ENCODE measurements at regions not wholly inside any gene's neighbourhood (a gene's known extent, or its start where the extent isn't known, plus 50 kb on each side); places are given as distances from the start of the nearest gene placed in this dataset.
"Not testable (repeated sequence)": the region's sequence is repeated elsewhere in the genome, so short reads cannot be mapped to it uniquely, and the experiment has no call there.

DNA sequence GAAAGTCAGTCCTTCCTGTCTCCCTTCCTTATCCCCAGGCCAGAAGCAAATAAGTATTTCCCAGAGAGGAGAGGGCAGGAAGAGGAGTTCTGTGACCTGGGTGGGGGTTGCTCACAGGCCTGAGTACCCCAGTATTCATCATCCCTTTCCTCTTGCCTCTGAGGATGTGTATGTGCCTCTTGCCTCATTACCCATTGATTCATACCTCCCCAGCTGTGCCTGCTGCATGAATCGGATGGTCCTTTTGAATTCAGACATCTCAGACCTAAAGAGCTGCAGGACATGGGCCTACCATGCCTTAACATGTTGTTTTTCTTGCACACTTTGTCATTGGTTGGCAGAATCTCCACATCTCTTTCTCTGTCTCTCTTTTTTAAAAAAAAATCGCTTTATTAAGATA, 112.8 kb upstream of the SHB start:
- DNase-seq = no peak

DNA sequence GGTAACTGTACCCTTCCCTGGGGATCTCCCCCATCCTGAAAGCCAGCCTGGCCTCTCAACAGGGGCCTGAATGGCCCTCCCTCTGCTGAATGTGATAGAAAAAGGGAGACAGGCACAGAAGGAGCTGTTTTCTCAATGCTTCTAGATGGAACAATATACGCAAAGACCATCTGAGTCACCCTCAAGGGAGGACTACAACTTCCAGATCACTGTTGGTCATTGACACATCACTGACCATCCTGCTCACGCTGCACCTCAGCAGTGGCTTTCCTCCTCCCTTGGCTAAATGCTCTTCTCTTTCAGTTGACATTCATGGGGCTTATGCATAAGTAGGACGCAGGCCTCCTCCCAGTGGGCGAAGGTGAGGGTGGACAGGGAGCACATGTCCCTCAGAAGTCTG, 112.2 kb upstream of the SHB start:
- no peak for DNase-seq

GRCh38 chr9:38180656-38181055, 111.6 kb upstream of the SHB start:
- DNase-seq = no peak

DNA sequence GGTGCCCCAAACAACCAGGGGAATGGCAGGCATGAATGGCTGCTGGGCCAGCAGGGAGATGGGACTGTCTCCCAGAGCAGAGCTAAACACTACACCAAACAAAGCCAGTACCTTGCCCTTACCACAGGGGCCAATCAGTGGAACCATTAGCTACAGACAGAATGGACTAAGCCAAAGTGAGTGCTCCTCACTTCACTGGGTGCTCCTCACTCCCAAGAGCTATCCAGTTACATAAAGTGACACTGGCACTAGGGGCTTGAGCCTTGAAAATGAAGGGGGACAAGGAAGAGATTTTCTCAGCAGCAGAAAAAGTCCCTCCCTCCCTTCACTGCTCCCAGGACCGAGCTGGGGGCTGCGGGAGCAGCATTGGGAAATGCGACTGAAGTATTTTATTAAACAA, 110.9 kb upstream of the SHB start:
- no peak for DNase-seq

- no peak for DNase-seq
Measured at GRCh38 chr9:38178237-38178636, 109.2 kb upstream of the SHB start.

- DNase-seq = no peak
Measured at GRCh38 chr9:38177680-38178079, 108.7 kb upstream of the SHB start.

DNA sequence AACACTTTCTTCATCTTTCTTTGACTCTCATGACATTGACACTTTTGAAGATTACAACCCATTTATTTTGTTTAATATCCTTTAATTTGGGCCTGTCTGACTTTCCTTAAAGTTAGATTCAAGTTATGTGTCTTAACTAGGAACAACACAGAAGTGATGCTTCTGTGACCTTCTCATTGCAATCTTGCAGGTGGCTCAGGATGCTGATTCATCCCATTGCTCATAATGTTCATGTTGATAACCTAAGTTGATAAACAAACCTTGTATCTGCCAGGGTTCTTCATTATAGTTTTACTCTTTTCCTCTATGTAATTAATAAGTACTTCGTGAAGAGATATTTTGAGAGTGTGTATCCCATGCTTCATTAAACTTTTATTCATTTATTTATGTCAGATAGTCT, 107.2 kb upstream of the SHB start:
- no peak for DNase-seq

- no peak for DNase-seq
Measured at GRCh38 chr9:38175423-38175822, 106.4 kb upstream of the SHB start.

GRCh38 chr9:38172586-38172985, 103.6 kb upstream of the SHB start:
- no peak for DNase-seq

DNA sequence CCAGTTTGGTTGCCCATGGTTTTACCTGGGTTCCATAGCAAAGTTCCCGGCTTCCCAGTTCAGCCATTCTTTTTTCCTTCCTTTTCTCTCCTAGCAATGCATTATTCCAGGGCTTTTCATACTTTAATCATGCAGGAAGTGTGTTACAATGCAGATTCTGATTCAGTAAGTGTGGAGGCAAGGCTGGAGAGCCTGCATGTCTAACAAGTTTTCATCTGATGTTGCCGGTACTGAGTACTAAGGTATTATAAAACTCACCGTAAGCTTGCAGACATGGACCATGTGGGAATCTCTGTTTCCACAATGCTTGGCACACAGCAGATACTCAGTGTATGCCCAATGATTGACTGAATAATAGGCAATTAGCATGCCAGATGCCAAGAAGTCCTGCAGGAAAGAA, 102.9 kb upstream of the SHB start:
- no peak for DNase-seq

- DNase-seq = no peak
Measured at GRCh38 chr9:38171538-38171884, 102.5 kb upstream of the SHB start.

DNA sequence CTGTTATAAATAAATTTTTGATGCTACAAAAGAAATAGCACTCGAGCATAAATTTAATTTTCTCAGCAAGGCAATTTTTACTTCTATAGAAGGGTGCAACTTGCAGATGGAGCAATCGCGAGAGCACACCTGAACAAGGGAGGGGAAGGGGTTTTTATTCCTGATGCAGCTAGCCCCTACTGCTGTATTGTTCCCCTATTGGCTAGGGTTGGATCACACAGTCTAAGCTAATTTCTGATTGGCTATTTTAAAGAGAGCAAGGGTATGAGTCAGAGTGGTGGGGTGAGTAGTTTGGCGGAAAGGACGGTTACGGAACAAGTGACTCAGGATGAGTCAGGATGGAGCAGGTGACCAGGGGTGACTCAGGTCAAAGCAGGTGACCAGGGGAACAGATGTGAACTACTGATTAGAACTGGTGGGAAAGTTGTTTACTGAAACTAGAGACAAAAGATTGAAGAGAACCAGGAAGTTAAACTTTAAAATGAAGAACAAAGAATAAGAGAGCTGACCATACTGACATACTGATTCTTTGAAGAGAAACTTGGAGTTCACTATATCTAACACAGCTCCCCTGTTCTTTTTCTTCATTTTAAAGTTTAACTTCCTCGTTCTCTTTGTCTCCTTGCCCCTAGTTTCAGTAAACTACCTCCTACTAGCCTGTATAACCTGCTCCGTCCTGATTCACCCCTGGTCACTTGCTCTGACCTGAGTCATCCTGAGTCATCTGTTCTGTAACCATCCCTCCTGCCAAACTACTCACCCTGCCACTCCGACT, 101.9 kb upstream of the SHB start:
- not testable (repeated sequence) for DNase-seq

DNA sequence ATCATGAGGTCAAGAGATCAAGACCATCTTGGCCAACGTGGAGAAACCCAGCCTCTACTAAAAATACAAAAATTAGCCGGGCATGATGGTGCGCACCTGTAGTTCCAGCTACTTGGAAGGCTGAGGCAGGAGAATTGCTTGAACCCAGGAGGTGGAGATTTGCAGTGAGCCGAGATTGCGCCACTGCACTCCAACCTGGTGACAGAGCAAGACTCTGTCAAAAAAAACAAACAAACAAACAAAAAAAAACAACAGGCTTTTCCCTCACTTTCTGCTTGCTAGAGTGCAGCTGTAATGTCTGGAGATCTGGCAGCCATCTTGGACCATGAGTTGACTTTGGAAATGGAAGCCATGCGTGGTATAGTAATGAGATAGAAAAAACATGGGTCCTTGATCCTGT, 101.1 kb upstream of the SHB start:
- DNase-seq = not testable (repeated sequence)

DNA sequence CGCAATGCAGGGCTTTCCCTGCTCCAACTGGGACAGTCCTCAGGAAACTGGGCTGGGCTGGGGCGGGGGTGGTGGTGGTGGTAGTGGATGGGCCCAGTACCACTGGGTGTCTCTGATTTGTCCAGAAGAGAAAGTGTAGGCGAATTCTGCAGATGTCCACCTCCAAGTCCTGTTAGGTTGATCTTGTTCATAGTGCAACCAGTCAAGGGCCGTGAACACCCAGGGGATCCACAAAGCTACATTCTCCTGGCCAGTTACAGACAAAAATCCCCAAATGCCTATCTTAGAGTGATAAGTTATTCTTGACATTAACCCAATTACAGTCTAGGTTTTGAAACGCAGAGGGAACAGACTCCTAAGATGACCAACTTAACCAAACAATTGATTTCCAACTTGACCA, 97.5 kb upstream of the SHB start:
- no peak for DNase-seq

DNA sequence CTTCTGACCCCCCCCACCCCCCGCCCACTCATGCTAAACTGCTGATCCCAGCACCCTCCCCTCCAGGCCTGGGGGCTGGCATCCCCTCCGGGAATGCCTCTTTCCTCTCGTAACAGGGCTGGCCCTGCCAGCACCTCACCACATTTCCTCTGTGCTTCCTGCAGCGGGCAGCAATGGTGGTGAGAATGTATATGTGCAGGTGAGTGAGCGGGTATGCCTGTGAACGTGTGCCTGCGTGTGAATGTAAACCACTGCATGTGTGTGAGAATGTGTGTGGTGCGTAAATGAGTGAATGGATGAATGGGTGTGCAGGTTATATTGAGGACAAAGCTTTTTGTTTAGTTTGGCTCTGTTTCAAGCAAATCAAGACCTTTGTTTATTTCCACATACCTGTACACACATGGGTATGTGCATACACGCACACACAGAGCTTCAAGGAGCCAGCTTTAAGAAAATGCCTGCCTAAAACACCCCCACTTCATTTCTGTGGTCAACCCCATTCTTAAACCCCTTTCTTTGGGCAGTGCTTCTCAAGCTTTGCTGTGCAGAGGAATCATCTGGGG, 95.7 kb upstream of the SHB start:
- DNase-seq = no peak

DNA sequence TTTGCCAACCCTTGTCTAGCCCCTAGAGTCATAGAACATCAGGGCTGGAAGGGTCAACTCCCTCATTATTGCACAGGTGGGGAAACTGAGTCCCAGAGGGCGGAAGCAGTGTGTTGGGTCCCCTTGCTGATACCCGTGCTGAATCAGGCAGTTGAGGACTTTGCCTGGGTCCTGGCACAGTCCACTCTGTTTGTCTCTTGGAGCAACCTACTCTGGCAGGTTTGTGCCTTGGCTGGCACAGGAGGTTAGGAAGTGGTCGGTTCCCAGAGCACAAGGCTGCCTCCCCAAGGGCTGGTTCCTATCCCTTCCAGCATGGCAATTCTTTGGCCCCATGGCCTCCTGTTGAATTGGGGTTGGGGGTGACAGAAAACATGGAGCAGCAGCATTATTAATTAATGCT, 94.5 kb upstream of the SHB start:
- no peak for DNase-seq

GRCh38 chr9:38162332-38163211, 93.5 kb upstream of the SHB start:
- DNase-seq = no peak

GRCh38 chr9:38160613-38161215, 91.7 kb upstream of the SHB start:
- peak; percentile 28 for DNase-seq

DNA sequence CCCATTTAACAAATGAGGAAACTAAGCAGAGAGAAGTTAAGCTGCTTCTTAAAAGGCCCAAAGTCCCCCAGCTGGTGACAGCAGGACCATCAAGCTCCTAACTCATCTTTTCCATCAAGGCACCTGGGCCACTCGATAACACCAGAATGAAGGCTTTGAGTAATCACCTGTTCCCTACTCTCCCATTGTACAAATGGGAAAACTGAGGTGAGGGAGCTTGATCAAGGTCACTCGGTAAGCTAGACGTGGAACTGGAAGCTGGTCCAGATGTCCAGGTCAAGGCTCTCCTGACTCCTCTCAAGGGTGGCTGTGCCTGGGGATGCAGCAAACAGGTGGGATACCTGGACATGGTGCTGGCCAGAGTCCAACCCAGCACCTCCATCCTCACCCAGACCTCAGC, 90.6 kb upstream of the SHB start:
- no peak for DNase-seq

GRCh38 chr9:38158628-38159027, 89.6 kb upstream of the SHB start:
- no peak for DNase-seq

- DNase-seq = no peak
Measured at GRCh38 chr9:38157711-38158110, 88.7 kb upstream of the SHB start.

GRCh38 chr9:38154501-38155421, 85.7 kb upstream of the SHB start:
- no peak for DNase-seq

DNA sequence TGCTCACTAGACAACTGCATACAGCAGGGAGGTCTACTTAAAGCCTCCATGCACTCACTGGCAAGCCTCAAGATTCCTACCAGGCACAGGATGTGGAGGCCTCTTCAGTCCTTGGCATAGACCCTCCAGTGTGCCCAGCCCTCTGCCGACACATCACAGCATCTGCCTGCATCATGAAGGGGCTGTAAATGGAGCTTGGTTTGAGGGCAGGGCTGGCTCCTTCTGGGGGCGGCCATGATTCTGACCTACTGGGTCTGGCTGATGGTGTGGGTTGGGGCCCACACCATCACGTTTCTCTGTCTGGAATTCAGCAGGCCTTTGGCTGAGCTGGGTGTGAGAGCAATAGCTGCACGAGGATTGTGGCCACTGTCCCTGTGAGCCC, 84.9 kb upstream of the SHB start:
- no peak for DNase-seq

Measured in COR-L47 (cell line).